ENCODE measurements at regions not wholly inside any gene's neighbourhood (a gene's known extent, or its start where the extent isn't known, plus 50 kb on each side); places are given as distances from the start of the nearest gene placed in this dataset.

- Histone ChIP-seq H3K4me3 (ENCODE audit: low read depth, low read length) (no peak overlapping the region), H3K36me3 (ENCODE audit: control insufficient read depth, insufficient read depth, low read length) (no peaks in the 10 kb centered on the region), H3K27me3 (ENCODE audit: control insufficient read depth, insufficient read depth, low read length) (no peaks in the 10 kb centered on the region)
- TF ChIP-seq, protein P1, sequence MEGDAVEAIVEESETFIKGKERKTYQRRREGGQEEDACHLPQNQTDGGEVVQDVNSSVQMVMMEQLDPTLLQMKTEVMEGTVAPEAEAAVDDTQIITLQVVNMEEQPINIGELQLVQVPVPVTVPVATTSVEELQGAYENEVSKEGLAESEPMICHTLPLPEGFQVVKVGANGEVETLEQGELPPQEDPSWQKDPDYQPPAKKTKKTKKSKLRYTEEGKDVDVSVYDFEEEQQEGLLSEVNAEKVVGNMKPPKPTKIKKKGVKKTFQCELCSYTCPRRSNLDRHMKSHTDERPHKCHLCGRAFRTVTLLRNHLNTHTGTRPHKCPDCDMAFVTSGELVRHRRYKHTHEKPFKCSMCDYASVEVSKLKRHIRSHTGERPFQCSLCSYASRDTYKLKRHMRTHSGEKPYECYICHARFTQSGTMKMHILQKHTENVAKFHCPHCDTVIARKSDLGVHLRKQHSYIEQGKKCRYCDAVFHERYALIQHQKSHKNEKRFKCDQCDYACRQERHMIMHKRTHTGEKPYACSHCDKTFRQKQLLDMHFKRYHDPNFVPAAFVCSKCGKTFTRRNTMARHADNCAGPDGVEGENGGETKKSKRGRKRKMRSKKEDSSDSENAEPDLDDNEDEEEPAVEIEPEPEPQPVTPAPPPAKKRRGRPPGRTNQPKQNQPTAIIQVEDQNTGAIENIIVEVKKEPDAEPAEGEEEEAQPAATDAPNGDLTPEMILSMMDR (IDR thresholded peaks at IDR 0.05; ENCODE audit: insufficient read depth, low read length, poor library complexity, severe bottlenecking), result no peak
- DNase-seq (ENCODE audit: low read depth), result no peak
Measured at GRCh38 chr18:28571929-28572328, 395.0 kb upstream of the CDH2 start.

DNA sequence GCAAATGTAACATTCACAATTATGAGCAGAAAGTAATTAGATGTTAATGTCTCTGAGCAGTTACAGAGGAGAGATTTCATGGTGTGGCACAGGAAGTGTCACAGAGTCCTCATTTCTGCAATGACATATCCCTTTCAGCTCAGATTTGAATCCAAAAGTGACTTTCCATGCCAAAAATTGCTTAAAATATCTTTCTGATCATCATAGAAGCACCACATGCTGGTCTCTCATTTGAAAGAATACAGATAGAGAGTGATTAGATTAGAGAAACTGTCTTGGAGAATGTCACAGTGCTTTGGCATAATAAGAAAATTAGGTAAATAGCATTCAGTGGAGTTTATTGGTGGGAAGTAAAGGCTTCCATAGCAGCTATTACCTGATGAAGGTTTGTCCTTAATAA lies 383.4 kb upstream of the CDH2 start:
- H3K4me3 ChIP-seq (ENCODE audit: low read depth, low read length), result no peak overlapping the region
- H3K36me3 ChIP-seq (ENCODE audit: control insufficient read depth, insufficient read depth, low read length), result no peaks in the 10 kb centered on the region
- no peak for DNase-seq (ENCODE audit: low read depth)
- H3K27me3 ChIP-seq (ENCODE audit: control insufficient read depth, insufficient read depth, low read length), result no peaks in the 10 kb centered on the region
- TF ChIP-seq, protein P1 (IDR thresholded peaks at IDR 0.05; ENCODE audit: insufficient read depth, low read length, poor library complexity, severe bottlenecking), result no peak

DNA sequence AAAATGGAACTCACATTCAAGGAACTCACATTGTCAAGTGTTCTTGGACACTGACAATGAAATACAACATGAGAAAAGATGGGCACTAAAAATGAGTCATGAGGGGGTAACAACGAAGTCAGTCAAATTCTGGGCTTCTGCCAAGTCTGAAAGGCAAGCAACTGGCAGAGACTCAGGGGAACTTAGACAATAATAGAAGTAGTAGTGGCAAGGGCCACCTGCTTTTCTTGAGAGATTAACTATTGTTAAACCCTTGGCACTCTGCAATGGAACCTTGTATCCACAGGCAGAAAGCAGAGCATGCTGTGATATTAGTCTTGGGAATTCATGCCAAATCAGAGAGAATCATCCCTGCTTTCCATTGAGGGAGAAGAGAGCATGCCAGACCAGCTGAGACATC lies 382.6 kb upstream of the CDH2 start:
- H3K4me3 ChIP-seq (ENCODE audit: low read depth, low read length), result no peak overlapping the region
- TF ChIP-seq, protein P1 (IDR thresholded peaks at IDR 0.05; ENCODE audit: insufficient read depth, low read length, poor library complexity, severe bottlenecking), result no peak
- no peaks in the 10 kb centered on the region for H3K27me3 ChIP-seq (ENCODE audit: control insufficient read depth, insufficient read depth, low read length)
- no peaks in the 10 kb centered on the region for H3K36me3 ChIP-seq (ENCODE audit: control insufficient read depth, insufficient read depth, low read length)
- DNase-seq (ENCODE audit: low read depth), result no peak

- Histone ChIP-seq H3K36me3 (ENCODE audit: control insufficient read depth, insufficient read depth, low read length) (no peaks in the 10 kb centered on the region), H3K27me3 (ENCODE audit: control insufficient read depth, insufficient read depth, low read length) (no peaks in the 10 kb centered on the region), H3K4me3 (ENCODE audit: low read depth, low read length) (no peak overlapping the region)
- TF ChIP-seq, protein P1 (IDR thresholded peaks at IDR 0.05; ENCODE audit: insufficient read depth, low read length, poor library complexity, severe bottlenecking), result no peak
- DNase-seq (ENCODE audit: low read depth), result no peak
Measured at GRCh38 chr18:28541934-28542333, 365.0 kb upstream of the CDH2 start.

DNA sequence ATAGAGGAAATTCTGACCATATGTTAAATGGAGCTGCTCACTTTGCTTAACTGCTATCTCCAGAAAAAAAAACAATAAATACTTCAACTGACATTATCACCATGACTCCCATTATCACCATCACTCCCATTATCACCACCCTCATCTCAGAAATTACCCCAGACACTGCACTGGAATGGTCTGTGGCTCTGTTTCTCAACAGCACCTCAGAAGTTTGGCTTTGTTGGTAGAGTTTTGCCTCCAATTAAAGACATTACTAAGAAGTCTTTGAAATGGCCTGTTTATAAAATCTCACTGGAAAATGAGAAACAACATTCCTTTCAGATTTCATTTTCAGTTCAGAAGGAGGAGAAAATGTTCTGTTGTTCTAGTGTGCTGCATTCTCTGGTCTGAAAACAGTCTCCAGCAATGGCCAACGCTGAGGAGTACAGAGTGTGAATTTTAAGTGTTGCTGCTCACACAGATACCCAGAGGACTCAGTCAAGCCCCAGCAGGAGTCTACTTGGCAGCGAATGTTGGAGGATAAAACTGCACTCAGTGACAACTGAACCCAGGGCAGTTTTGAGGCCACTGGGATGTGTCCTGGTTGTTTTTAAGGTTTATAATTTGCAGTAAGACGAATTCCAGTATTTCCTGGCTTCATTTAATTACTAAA lies 364.5 kb upstream of the CDH2 start:
- Histone ChIP-seq H3K36me3 (ENCODE audit: control insufficient read depth, insufficient read depth, low read length) (no peaks in the 10 kb centered on the region), H3K4me3 (ENCODE audit: low read depth, low read length) (no peak overlapping the region), H3K27me3 (ENCODE audit: control insufficient read depth, insufficient read depth, low read length) (no peaks in the 10 kb centered on the region)
- TF ChIP-seq, protein P1 (IDR thresholded peaks at IDR 0.05; ENCODE audit: insufficient read depth, low read length, poor library complexity, severe bottlenecking), result no peak
- DNase-seq (ENCODE audit: low read depth), result no peak

DNA sequence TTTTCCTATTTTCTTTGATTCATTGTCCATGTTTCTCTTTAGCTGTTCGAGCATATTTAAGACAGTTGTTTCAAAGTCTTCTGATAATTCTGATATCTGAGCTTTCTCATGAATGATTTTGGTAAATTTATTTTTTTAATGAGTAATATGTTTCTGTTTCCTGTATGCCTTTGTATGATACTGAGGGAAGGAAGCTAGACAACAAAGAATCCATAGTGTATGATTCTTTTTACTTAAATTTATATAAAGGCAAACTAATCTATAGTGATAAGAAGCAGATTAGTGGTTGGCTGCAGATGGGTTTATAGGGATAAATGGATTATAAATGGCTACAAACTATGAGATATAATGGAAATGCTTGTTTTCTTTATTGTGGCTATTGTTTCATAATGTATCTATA lies 352.7 kb upstream of the CDH2 start:
- Histone ChIP-seq H3K4me3 (ENCODE audit: low read depth, low read length) (no peak overlapping the region), H3K27me3 (ENCODE audit: control insufficient read depth, insufficient read depth, low read length) (no peaks in the 10 kb centered on the region), H3K36me3 (ENCODE audit: control insufficient read depth, insufficient read depth, low read length) (no peaks in the 10 kb centered on the region)
- TF ChIP-seq, protein P1 (IDR thresholded peaks at IDR 0.05; ENCODE audit: insufficient read depth, low read length, poor library complexity, severe bottlenecking), result no peak
- DNase-seq (ENCODE audit: low read depth), result no peak
